ENCODE measurements at regions not wholly inside any gene's neighbourhood (a gene's known extent, or its start where the extent isn't known, plus 50 kb on each side); places are given as distances from the start of the nearest gene placed in this dataset.

GRCh38 chr5:77145666-77146065 is 58.6 kb upstream of the ZBED3 start:
- H3K4me2 ChIP-seq (ENCODE audit: low read depth, low read length), result no peak overlapping the region
- DNase-seq, result peak; percentile 67
- no peaks in the 10 kb centered on the region for H4K20me1 ChIP-seq (ENCODE audit: insufficient read depth, low read length)
- H3K4ac ChIP-seq (ENCODE audit: low read depth, low read length), result no peak overlapping the region
- intact Hi-C loops (cut with micrococcal nuclease) (loop anchor here (2.0 to 10.0 kb wide), 2 partner anchors 277 to 489 kb away; partner anchors contain the start of gene OTP), dilution Hi-C loops (cut with HindIII; ENCODE audit: low sequenced_read_pairs, unreplicated experiment) (no loop called here), in situ Hi-C loops (cut with MboI; ENCODE audit: low sequenced_read_pairs) (loop anchor here (5.0 kb wide), 1 partner anchor 347 kb away; the partner anchor contains the start of gene WDR41)
- H3K27me3 ChIP-seq (ENCODE audit: control insufficient read depth, insufficient read depth, low read length), result peaks cover 3% of the 10 kb centered on the region; the same call in 1 of the 2 replicates
- peak; percentile 68 for ATAC-seq (ENCODE audit: low read depth)
- no peak overlapping the region for H4K5ac ChIP-seq (ENCODE audit: low read depth, low read length)
- no peak overlapping the region for H4K91ac ChIP-seq (ENCODE audit: insufficient read depth, low read depth, low read length)
- ChIA-PET CTCF (interaction anchor here (0.7 to 1.5 kb wide), 5 partner anchors 10 to 347 kb away, joined by 3 to 7 read pairs (median 3); partner anchors contain the start of gene WDR41), POLR2A (ENCODE audit: unreplicated experiment) (no interaction called here)
- H3K36me3 ChIP-seq (ENCODE audit: control insufficient read depth, insufficient read depth, low read length), result no peaks in the 10 kb centered on the region
- 0 out of 2 replicates have a peak overlapping the region, but pooled peaks have one; percentile 18 for H2BK120ac ChIP-seq (ENCODE audit: low read depth, low read length)
- no peak overlapping the region for H3K27ac ChIP-seq (ENCODE audit: insufficient read depth, low read length)
- no peak overlapping the region for H3K18ac ChIP-seq (ENCODE audit: low read depth, low read length)
- no peaks in the 10 kb centered on the region for H3K4me1 ChIP-seq (ENCODE audit: control insufficient read depth, insufficient read depth, low read length)
- H2BK20ac ChIP-seq (ENCODE audit: low read depth, low read length), result no peak overlapping the region
- H2AK5ac ChIP-seq (ENCODE audit: low read depth, low read length), result no peak overlapping the region
- no peak overlapping the region for H3K56ac ChIP-seq (ENCODE audit: extremely low read depth, insufficient read depth, low read length)
- no peak overlapping the region for H3K4me3 ChIP-seq (ENCODE audit: insufficient read depth, low read depth, low read length)
- H3K9ac ChIP-seq (ENCODE audit: low read depth, low read length), result no peak overlapping the region
- peak overlapping the region; percentile 39; the same call in 1 of the 3 replicates for H2BK15ac ChIP-seq (ENCODE audit: low read depth, low read length)
- no TSS peak for BruUV-seq (replicated peaks)
- no CpG with 5 or more reads among the region's 1 CpG for WGBS, 2 experiments (ENCODE audit: extremely low coverage in 2 of 2, insufficient read length in 1 of 2)
- H3K79me1 ChIP-seq (ENCODE audit: low read depth in 1 of 2, low read length in 2 of 2), result no peaks in the 10 kb centered on the region
- H3K23ac ChIP-seq (ENCODE audit: low read depth, low read length), result no peak overlapping the region
- H3K9me1 ChIP-seq (ENCODE audit: insufficient read depth, low read length), result 0 out of 2 replicates have a peak, but pooled peaks cover 3% of the 10 kb centered on the region
- TF ChIP-seq RCOR1 (IDR thresholded peaks at IDR 0.05; ENCODE audit: insufficient replicate concordance, low read length) (no peak), MAZ (IDR thresholded peaks at IDR 0.05; ENCODE audit: borderline replicate concordance, low read depth, low read length) (no peak), RFX5 (IDR thresholded peaks at IDR 0.05; ENCODE audit: low read depth, low read length) (no peak), SMC3 (IDR thresholded peaks at IDR 0.05; ENCODE audit: low read depth, low read length) (no peak), MXI1 (IDR thresholded peaks at IDR 0.05; ENCODE audit: borderline replicate concordance, low read depth, low read length) (no peak), MAFK (IDR thresholded peaks at IDR 0.05; ENCODE audit: low read depth, low read length) (no peak), CEBPB (IDR thresholded peaks at IDR 0.05; ENCODE audit: low read depth, low read length) (no peak), BHLHE40 (IDR thresholded peaks at IDR 0.05; ENCODE audit: low read depth, low read length) (no peak), FOS (IDR thresholded peaks at IDR 0.05; ENCODE audit: low read depth, low read length) (no peak), POLR2A (IDR thresholded peaks at IDR 0.05; ENCODE audit: low read depth, low read length) (no peak), CHD1 (IDR thresholded peaks at IDR 0.05; ENCODE audit: low read depth, low read length) (no peak), NFE2L2 (IDR thresholded peaks at IDR 0.05; ENCODE audit: low read depth, low read length) (no peak), USF2 (IDR thresholded peaks at IDR 0.05; ENCODE audit: low read depth, low read length) (no peak), CTCF (conservative IDR thresholded peaks at IDR 0.05; ENCODE audit: low read depth, low read length) (no peak), RAD21 (IDR thresholded peaks at IDR 0.05; ENCODE audit: low read length) (no peak)
- TF ChIP-seq, protein P1, sequence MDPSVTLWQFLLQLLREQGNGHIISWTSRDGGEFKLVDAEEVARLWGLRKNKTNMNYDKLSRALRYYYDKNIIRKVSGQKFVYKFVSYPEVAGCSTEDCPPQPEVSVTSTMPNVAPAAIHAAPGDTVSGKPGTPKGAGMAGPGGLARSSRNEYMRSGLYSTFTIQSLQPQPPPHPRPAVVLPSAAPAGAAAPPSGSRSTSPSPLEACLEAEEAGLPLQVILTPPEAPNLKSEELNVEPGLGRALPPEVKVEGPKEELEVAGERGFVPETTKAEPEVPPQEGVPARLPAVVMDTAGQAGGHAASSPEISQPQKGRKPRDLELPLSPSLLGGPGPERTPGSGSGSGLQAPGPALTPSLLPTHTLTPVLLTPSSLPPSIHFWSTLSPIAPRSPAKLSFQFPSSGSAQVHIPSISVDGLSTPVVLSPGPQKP (IDR thresholded peaks at IDR 0.05; ENCODE audit: borderline replicate concordance, low read depth, low read length), result no peak
- no peaks in the 10 kb centered on the region for H3K9me3 ChIP-seq (ENCODE audit: control insufficient read depth, insufficient read depth, low read length)
- no peak overlapping the region for H4K8ac ChIP-seq (ENCODE audit: low read depth in 2 of 2, low read length in 2 of 2)
- H2AFZ ChIP-seq (replicated peaks; ENCODE audit: low read length, poor library complexity), result no peak overlapping the region
- no peak overlapping the region for H2BK5ac ChIP-seq (ENCODE audit: low read depth, low read length, poor library complexity, severe bottlenecking)
- no peak overlapping the region for H2AK9ac ChIP-seq (replicated peaks; ENCODE audit: low read depth, low read length, poor library complexity)
- H3K14ac ChIP-seq (replicated peaks; ENCODE audit: low read depth, low read length), result 0 out of 2 replicates have a peak overlapping the region, but pooled peaks have one; percentile 9
